Ishikawa (cell line): ENCODE measurements at regions not wholly inside any gene's neighbourhood (a gene's known extent, or its start where the extent isn't known, plus 50 kb on each side); places are given as distances from the start of the nearest gene placed in this dataset.

Experiments used
- CEBPB ChIP-seq: IDR thresholded peaks from 2 replicates; pipeline ENCODE4 v1.6.1; 2012
- CREB1 ChIP-seq: IDR thresholded peaks from 2 replicates; pipeline ENCODE4 v1.6.1; 2012; ENCODE audit warnings: low read depth
- EGR1 ChIP-seq: IDR thresholded peaks from 2 replicates; pipeline ENCODE4 v1.6.1; 2012
- EP300 ChIP-seq: IDR thresholded peaks from 2 replicates; pipeline ENCODE4 v1.6.1; 2012; ENCODE audit warnings: borderline replicate concordance
- FOXM1 ChIP-seq: IDR thresholded peaks from 2 replicates; pipeline ENCODE4 v1.6.1; 2012; ENCODE audit warnings: low read depth, borderline replicate concordance
- MAX ChIP-seq: IDR thresholded peaks from 2 replicates; pipeline ENCODE4 v1.6.1; 2012
- NFIC ChIP-seq: IDR thresholded peaks from 2 replicates; pipeline ENCODE4 v1.6.1; 2012
- RAD21 ChIP-seq: IDR thresholded peaks from 2 replicates; pipeline ENCODE4 v1.6.1; 2012; ENCODE audit warnings: low read depth
- TAF1 ChIP-seq: IDR thresholded peaks from 2 replicates; pipeline ENCODE4 v1.6.1; 2012; ENCODE audit warnings: low read depth, mild to moderate bottlenecking
- TCF12 ChIP-seq: IDR thresholded peaks from 2 replicates; pipeline ENCODE4 v1.6.1; 2012; ENCODE audit warnings: low read depth
- TEAD4 ChIP-seq: IDR thresholded peaks from 2 replicates; pipeline ENCODE4 v1.6.1; 2012
- USF1 ChIP-seq: IDR thresholded peaks from 2 replicates; pipeline ENCODE4 v1.6.1; 2012
- YY1 ChIP-seq: IDR thresholded peaks from 2 replicates; pipeline ENCODE4 v1.6.1; 2012; ENCODE audit warnings: low read depth
- ZBTB7A ChIP-seq: IDR thresholded peaks from 2 replicates; pipeline ENCODE4 v1.6.1; 2012; ENCODE audit warnings: low read depth
- TF ChIP-seq, protein P1 (sequence below): IDR thresholded peaks from 2 replicates; pipeline ENCODE4 v1.6.1; 2012; ENCODE audit warnings: low read depth, mild to moderate bottlenecking

DNA sequence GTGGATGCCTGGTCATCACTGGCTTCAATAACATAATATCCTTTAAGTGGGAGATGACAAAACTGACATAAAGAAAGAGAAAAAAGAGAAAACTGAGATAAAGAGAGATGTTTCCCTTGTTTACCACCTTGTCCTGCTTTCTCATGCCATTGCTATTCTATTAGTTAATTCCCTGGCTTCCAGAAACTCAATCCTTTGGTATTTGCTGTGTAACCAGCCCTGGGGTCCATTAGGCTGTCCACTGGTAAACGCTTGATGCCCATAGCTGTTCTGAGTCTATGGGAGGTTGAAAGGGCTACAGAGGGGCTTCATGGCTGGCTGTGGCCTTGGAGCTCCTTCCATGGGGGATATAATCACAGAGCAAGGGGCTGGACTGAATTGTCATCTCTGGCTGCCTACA lies 243.4 kb upstream of the PLET1 start:
- TF ChIP-seq EGR1, result no peak
- TF ChIP-seq YY1, result no peak
- TF ChIP-seq EP300, result no peak
- no peak for TF ChIP-seq NFIC
- TF ChIP-seq RAD21, result no peak
- no peak for TF ChIP-seq TCF12
- TF ChIP-seq CEBPB, result no peak
- TF ChIP-seq, protein P1, sequence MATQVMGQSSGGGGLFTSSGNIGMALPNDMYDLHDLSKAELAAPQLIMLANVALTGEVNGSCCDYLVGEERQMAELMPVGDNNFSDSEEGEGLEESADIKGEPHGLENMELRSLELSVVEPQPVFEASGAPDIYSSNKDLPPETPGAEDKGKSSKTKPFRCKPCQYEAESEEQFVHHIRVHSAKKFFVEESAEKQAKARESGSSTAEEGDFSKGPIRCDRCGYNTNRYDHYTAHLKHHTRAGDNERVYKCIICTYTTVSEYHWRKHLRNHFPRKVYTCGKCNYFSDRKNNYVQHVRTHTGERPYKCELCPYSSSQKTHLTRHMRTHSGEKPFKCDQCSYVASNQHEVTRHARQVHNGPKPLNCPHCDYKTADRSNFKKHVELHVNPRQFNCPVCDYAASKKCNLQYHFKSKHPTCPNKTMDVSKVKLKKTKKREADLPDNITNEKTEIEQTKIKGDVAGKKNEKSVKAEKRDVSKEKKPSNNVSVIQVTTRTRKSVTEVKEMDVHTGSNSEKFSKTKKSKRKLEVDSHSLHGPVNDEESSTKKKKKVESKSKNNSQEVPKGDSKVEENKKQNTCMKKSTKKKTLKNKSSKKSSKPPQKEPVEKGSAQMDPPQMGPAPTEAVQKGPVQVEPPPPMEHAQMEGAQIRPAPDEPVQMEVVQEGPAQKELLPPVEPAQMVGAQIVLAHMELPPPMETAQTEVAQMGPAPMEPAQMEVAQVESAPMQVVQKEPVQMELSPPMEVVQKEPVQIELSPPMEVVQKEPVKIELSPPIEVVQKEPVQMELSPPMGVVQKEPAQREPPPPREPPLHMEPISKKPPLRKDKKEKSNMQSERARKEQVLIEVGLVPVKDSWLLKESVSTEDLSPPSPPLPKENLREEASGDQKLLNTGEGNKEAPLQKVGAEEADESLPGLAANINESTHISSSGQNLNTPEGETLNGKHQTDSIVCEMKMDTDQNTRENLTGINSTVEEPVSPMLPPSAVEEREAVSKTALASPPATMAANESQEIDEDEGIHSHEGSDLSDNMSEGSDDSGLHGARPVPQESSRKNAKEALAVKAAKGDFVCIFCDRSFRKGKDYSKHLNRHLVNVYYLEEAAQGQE, result no peak
- TF ChIP-seq CREB1, result no peak
- no peak for TF ChIP-seq FOXM1

DNA sequence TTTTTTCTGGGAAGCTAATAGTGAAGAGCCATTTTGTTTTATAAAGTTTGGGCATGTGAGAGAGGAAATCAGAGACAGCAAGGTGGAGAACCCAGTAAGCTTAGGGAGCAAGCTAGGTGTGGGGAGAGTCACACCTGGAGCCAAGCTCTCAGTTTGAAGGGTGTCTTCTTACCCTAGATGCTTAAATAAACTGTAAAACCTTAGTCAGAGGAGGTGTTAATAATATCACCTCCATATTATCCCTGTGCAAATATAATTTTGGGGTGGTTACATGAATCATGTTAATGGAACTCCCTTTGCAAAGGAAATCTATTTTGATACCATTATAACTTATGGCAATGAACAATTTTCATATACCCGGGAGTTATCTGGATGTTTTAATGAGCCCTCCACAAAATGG lies 246.2 kb upstream of the PLET1 start:
- no peak for TF ChIP-seq TCF12
- no peak for TF ChIP-seq TAF1
- no peak for TF ChIP-seq RAD21
- no peak for TF ChIP-seq EP300
- TF ChIP-seq, protein P1, result no peak
- no peak for TF ChIP-seq CEBPB
- TF ChIP-seq USF1, result no peak

DNA sequence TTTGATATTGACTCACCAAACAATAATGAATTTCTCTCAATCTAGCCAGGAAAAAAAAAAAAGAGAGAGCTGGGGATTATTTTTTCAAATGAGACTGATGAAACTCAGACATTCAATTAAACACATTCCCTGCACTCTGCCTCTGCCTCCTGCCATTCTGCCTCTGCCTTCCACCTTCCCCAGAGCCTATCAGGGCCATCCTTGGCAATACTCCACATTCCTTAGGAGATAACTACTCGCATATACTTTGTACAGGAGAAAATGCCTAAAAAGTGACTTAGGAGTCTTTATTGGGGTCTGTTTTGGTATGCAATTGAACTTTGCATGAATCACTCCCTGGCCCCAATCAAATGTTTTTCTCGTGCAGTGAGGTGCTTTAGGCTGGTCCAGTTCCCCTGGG lies 246.6 kb upstream of the PLET1 start:
- no peak for TF ChIP-seq TCF12
- no peak for TF ChIP-seq ZBTB7A
- no peak for TF ChIP-seq TEAD4
- TF ChIP-seq CREB1, result no peak
- TF ChIP-seq RAD21, result no peak
- TF ChIP-seq EP300, result no peak
- no peak for TF ChIP-seq EGR1
- TF ChIP-seq MAX, result no peak
- TF ChIP-seq, protein P1, result no peak
- no peak for TF ChIP-seq CEBPB
- TF ChIP-seq FOXM1, result no peak
- TF ChIP-seq USF1, result no peak
- TF ChIP-seq NFIC, result no peak
- TF ChIP-seq TAF1, result no peak
- TF ChIP-seq YY1, result no peak

DNA sequence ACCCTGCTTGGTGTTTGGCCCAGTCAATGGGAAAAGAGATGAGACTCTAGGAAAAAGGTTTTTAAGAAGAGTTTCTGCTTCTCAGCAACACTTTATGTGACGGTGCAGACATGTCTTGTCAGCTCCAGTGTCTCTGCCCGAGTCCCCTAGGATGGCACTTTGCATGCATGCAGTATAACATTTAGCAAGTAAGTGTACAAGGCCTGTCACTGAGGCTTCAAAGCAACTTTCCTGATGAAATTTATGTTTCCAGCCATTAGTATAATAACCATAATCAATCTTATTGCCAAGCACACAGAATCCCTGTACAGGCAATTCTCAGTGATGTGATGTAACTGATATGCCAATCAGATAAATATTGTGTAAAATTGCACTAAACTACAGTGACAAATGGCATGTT lies 248.1 kb upstream of the PLET1 start:
- TF ChIP-seq, protein P1, result no peak
- no peak for TF ChIP-seq CREB1
- TF ChIP-seq CEBPB, result no peak
- no peak for TF ChIP-seq NFIC
- no peak for TF ChIP-seq EP300
- TF ChIP-seq TEAD4, result no peak
- TF ChIP-seq FOXM1, result no peak
- TF ChIP-seq ZBTB7A, result no peak
- no peak for TF ChIP-seq TCF12
- no peak for TF ChIP-seq MAX
- TF ChIP-seq USF1, result no peak
- no peak for TF ChIP-seq EGR1
- no peak for TF ChIP-seq YY1
- no peak for TF ChIP-seq TAF1
